NB4 (cell line): ENCODE measurements at regions not wholly inside any gene's neighbourhood (a gene's known extent, or its start where the extent isn't known, plus 50 kb on each side); places are given as distances from the start of the nearest gene placed in this dataset.

Experiments
- DNase-seq: peaks from one replicate; pipeline ENCODE4 v3.0.0; 2010; ENCODE audit warnings: low read depth
- H3K4me3 ChIP-seq: one replicate; pipeline ENCODE4 v1.5.1; 2011; ENCODE audit warnings: mild to moderate bottlenecking, low read depth, low read length, moderate library complexity
- MYC ChIP-seq: IDR thresholded peaks from 2 replicates; pipeline ENCODE4 v1.6.1; 2011; ENCODE audit warnings: low read depth, low read length
- POLR2A ChIP-seq: IDR thresholded peaks from 2 replicates; pipeline ENCODE4 v1.6.1; 2011; ENCODE audit warnings: mild to moderate bottlenecking; ENCODE audit not compliant: insufficient read length; ENCODE audit errors: extremely low read depth
- TF ChIP-seq, protein P1 (sequence below): IDR thresholded peaks from 2 replicates; pipeline ENCODE4 v1.6.1; 2011; ENCODE audit warnings: low read depth, low read length
- TF ChIP-seq, protein P2 (sequence below): IDR thresholded peaks from one replicate; pipeline ENCODE4 v1.5.1; 2012; ENCODE audit warnings: low read depth, low read length

DNA sequence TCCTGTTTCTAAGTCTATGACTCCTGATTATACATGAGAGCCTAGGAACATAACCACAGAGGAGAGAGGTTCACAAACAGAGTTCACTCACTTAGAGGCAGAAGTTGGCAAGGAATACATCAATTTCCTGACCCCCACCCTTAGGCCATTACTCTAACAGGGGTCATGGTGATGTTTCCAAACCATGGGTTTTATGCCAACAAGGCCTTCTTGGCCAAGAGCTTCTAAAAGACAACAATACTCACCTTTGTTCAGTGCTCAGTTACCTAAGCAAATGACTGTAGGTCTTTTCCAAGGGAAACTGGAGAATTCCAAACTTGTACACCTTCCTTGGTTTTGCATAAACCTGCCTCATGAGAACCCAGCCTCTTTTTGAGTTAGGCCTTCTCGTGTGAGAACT is 52.6 kb downstream of the ERICH4 start:
- TF ChIP-seq, protein P1, sequence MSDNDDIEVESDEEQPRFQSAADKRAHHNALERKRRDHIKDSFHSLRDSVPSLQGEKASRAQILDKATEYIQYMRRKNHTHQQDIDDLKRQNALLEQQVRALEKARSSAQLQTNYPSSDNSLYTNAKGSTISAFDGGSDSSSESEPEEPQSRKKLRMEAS: no peak
- no peak for TF ChIP-seq MYC
- TF ChIP-seq, protein P2, sequence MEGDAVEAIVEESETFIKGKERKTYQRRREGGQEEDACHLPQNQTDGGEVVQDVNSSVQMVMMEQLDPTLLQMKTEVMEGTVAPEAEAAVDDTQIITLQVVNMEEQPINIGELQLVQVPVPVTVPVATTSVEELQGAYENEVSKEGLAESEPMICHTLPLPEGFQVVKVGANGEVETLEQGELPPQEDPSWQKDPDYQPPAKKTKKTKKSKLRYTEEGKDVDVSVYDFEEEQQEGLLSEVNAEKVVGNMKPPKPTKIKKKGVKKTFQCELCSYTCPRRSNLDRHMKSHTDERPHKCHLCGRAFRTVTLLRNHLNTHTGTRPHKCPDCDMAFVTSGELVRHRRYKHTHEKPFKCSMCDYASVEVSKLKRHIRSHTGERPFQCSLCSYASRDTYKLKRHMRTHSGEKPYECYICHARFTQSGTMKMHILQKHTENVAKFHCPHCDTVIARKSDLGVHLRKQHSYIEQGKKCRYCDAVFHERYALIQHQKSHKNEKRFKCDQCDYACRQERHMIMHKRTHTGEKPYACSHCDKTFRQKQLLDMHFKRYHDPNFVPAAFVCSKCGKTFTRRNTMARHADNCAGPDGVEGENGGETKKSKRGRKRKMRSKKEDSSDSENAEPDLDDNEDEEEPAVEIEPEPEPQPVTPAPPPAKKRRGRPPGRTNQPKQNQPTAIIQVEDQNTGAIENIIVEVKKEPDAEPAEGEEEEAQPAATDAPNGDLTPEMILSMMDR: no peak
- no peak for TF ChIP-seq POLR2A
- no peak for DNase-seq
- H3K4me3 ChIP-seq: no peak overlapping the region

DNA sequence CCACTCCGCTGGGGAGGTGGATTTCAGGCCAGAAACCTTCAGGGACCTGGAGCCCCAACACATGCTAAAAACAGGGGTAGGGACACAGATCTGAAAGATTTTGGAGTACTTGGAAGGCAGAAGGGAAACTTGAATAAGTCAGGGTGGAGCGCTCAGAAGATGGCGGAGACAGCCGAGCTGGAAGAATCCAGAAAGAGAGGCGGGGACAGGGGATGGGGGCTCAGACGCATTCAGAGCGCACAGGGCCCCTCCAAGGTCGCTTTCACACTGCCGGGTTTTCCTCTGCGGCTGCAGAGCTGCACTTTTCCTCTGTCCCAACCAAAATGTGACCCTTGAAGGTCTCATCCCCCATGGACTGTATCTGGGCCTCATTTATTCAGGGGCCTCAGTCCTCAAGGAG is 56.9 kb downstream of the ERICH4 start:
- H3K4me3 ChIP-seq: no peak overlapping the region
- no peak for DNase-seq
- TF ChIP-seq MYC (no peak), POLR2A (no peak)

DNA sequence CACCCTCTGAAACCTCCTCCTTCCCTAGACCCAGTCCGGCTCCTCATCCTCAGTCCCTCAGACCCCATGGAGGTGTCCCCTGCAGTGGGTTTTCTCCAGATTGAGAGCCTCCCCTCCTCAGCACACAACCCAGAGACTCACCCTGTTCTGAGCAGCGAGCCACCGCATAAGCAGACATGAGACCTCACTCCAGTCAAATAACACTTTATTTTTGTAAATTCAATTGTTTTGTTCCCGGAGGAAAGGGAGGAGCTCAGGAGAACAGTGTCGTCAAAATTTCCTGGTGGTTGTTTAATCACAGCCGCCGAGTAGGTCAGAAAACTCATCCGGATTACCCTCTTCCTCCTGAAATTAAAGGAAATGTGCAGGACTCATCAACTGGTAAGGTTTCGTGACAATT is 57.5 kb downstream of the ERICH4 start:
- DNase-seq: no peak
- H3K4me3 ChIP-seq: no peak overlapping the region
- TF ChIP-seq, protein P2: no peak
- TF ChIP-seq MYC (no peak), POLR2A (no peak)
- TF ChIP-seq, protein P1: no peak

DNA sequence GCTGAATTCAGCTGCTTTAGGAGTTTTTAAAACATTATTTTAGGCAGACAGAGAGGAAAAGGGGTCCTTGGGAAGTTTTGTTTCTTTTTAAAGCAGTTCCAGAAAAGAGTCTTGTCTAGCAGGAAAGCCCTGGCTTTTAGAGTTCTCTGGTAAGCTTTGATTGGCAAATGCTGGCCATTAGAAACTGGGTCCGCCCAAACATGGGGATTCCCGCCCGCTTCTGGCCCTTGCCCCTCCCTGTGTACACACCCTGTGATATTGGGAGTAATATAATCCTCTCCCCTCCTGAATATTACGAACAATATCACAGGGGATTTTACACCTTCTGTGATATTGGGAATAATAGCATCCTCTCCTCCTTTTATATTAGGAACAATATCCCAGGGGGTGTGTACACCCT is 58.9 kb downstream of the ERICH4 start:
- H3K4me3 ChIP-seq: no peak overlapping the region
- no peak for DNase-seq
- TF ChIP-seq, protein P1: no peak
- TF ChIP-seq, protein P2: no peak
- no peak for TF ChIP-seq MYC

DNA sequence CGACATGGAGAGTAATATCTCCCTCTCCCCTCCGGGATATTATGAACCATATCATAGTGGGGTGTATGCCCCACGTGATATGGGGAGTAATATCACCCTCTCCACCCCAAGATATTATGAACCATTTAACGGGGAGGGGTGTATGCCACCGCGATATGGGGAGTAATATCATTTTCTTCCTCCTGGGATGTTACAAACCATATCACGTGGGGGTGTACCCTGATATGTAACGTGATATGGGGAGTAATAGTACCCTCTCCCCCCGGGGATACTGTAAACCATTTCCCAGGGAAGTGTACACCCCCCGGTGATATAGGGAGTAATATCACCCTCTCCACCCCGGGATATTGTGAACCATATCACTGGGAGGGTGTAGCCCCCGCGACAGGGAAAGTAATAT is 62.1 kb downstream of the ERICH4 start:
- TF ChIP-seq MYC (no peak), POLR2A (no peak)
- TF ChIP-seq, protein P1: no peak
- TF ChIP-seq, protein P2: no peak
- no peak for DNase-seq
- H3K4me3 ChIP-seq: no peak overlapping the region

DNA sequence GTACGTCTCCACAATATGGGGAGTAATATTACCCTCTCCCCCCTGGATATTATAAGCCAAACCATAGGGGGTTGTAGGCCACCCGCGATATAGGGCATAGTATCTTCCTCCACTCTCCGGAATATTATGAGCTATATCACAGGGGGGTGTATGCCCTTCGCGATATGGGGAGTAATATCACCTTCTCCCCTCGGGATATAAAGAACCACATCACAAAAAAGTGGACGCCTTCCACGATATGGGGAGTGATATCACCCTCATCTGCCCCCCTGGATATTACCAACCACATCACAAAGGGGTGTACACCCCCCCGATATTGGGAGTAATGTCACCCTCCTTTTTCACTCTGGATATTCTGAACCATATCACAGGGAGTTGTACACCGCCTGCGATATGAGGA is 65.5 kb upstream of the CEACAM21 start:
- H3K4me3 ChIP-seq: no peak overlapping the region
- no peak for TF ChIP-seq POLR2A
- no peak for TF ChIP-seq MYC
- TF ChIP-seq, protein P2: no peak
- TF ChIP-seq, protein P1: no peak
- DNase-seq: no peak
